ENCODE measurements at regions not wholly inside any gene's neighbourhood (a gene's known extent, or its start where the extent isn't known, plus 50 kb on each side); places are given as distances from the start of the nearest gene placed in this dataset.
"Not testable (repeated sequence)": the region's sequence is repeated elsewhere in the genome, so short reads cannot be mapped to it uniquely, and the experiment has no call there.

DNA sequence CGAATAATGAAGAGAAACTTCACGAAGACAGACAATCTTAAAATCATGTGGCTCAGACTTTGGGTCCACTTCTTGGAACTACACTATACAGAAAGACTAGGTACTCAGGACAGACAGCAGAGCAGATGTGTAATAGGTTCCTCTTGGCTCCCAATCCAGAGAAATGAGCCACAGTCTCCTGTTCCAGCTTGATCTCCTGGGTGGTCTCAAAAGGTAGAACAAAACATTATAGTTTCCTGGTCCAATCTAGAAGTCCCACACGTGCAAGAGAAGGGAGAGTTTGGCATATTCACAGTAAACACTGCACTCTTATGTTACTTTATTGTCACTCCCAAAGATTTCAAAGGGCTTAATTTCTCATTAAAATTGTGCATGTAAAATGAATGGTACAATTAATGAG, 134.5 kb upstream of the FIBIN start:
- ATAC-seq: no peak
- no peaks in the 10 kb centered on the region for H3K4me1 ChIP-seq (ENCODE audit: control insufficient read depth, insufficient read depth, low read length)
- no peaks in the 10 kb centered on the region for H3K9me3 ChIP-seq (ENCODE audit: control insufficient read depth, low read length)
- no peak for DNase-seq
- H3K27me3 ChIP-seq (ENCODE audit: control insufficient read depth, insufficient read depth): no peaks in the 10 kb centered on the region
- H3K4me3 ChIP-seq (ENCODE audit: low read length): no peak overlapping the region
- 78% methylated on average over 3 of the region's 3 CpGs for WGBS
- intact Hi-C loops (cut with DNase I): no loop called here
- no peak overlapping the region for H3K27ac ChIP-seq (ENCODE audit: low read length)

DNA sequence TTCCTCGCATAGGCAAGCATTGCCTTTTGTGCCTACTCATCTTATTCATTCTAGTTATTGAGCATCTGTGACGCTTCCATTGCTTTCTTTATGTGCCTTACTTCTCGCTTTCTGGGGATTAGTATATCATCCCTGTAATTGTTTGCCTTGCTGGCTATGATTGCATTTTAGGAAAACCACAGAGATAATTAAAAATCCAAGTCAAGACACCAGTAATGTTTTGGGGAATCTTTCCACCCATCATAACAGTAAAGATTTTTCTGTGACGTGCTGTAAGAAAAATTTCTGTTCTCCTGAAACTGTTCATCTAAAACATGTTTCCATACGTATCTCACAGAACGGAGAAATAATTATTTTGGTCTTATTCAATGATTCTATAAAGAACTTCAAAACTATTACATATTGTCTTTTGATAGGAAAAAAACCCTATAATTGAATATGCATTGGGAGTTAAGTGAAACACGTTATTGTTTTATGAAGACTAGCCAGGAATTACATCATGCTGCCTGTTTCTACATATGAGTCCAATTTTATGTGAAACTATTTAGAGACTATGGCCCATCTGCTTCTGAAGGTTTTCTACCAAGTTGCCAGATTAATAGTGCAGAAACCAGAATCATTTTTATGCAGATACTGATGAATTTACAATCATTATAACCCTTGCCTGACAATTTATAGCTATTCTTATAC, 133.7 kb upstream of the FIBIN start:
- no peaks in the 10 kb centered on the region for H3K4me1 ChIP-seq (ENCODE audit: control insufficient read depth, insufficient read depth, low read length)
- ATAC-seq (no peak), DNase-seq (no peak)
- H3K27ac ChIP-seq (ENCODE audit: low read length): no peak overlapping the region
- H3K4me3 ChIP-seq (ENCODE audit: low read length): no peak overlapping the region
- intact Hi-C loops (cut with DNase I): no loop called here
- no peaks in the 10 kb centered on the region for H3K9me3 ChIP-seq (ENCODE audit: control insufficient read depth, low read length)
- 75% methylated on average over 7 of the region's 7 CpGs for WGBS
- H3K27me3 ChIP-seq (ENCODE audit: control insufficient read depth, insufficient read depth): no peaks in the 10 kb centered on the region

DNA sequence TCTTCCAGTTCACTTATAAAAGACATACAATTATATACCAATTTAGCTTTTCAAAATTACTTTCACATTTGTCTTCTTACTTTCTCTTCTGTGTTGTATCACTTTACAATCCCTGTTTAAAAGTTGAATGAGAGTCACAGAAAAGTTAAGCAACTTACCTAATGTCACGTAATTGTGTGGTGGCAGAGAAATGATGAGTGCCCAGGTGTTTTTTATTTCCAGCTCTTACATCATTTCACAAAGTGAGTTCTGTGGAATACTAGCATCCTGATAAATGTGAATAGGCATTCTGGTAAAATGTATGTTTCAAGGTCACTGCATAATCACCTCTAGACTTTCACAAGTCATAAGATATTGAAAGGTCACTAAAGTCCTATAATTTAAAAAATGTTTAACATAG, 133.0 kb upstream of the FIBIN start:
- intact Hi-C loops (cut with DNase I): no loop called here
- ATAC-seq (no peak), DNase-seq (no peak)
- 86% methylated on average over 1 of the region's 1 CpG for WGBS
- Histone ChIP-seq H3K27ac (ENCODE audit: low read length) (no peak overlapping the region), H3K9me3 (ENCODE audit: control insufficient read depth, low read length) (no peaks in the 10 kb centered on the region), H3K27me3 (ENCODE audit: control insufficient read depth, insufficient read depth) (no peaks in the 10 kb centered on the region), H3K4me3 (ENCODE audit: low read length) (no peak overlapping the region), H3K4me1 (ENCODE audit: control insufficient read depth, insufficient read depth, low read length) (no peaks in the 10 kb centered on the region)

DNA sequence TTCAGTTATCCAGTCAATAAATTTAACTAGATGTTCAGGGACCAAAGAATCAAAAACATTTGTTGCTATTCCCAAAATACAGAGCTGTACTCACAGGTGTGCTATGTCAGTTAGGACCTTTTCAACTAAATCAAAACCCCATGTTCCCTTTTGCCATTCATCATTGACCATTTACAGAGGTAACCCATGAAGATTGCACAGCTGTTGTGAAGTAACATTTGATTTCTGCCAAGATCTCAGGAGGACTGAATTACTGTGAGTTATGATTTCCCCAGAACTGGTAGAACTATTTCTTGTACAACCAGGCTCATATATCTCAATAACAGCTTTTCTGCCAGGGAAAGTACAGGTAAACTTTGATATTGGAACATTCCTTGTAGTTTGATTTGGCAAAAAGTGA, 131.1 kb upstream of the FIBIN start:
- intact Hi-C loops (cut with DNase I): no loop called here

DNA sequence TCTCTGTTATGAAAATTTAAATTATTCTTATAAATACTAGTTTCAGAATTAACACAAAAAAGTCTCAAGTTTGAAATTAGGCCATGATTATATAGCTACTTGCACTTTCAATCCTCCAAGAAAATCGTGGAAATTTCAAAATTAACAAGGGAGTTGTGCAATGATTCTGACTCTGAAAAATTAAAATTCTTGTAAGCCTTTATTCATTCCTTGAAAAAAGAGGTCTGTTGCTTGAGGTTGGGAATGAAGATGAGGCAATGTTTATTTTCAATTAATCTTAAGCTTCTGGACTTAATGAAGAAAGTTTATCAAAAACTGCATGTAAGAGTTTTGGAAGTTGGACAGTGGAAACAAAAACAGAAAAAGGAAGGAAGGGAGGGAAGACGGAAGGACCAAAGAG, 128.2 kb upstream of the FIBIN start:
- no peak overlapping the region for H3K4me3 ChIP-seq (ENCODE audit: low read length)
- H3K27ac ChIP-seq (ENCODE audit: low read length): no peak overlapping the region
- no peaks in the 10 kb centered on the region for H3K27me3 ChIP-seq (ENCODE audit: control insufficient read depth, insufficient read depth)
- H3K4me1 ChIP-seq (ENCODE audit: control insufficient read depth, insufficient read depth, low read length): no peaks in the 10 kb centered on the region
- intact Hi-C loops (cut with DNase I): no loop called here
- H3K9me3 ChIP-seq (ENCODE audit: control insufficient read depth, low read length): no peaks in the 10 kb centered on the region
- no peak for DNase-seq
- 51% methylated on average over 2 of the region's 2 CpGs for WGBS
- ATAC-seq: no peak

More for the DNA sequence above, 131.1 kb upstream of the FIBIN start:
- H3K27me3 ChIP-seq (ENCODE audit: control insufficient read depth, insufficient read depth): no peaks in the 10 kb centered on the region
- H3K9me3 ChIP-seq (ENCODE audit: control insufficient read depth, low read length): no peaks in the 10 kb centered on the region
- H3K4me3 ChIP-seq (ENCODE audit: low read length): no peak overlapping the region
- H3K27ac ChIP-seq (ENCODE audit: low read length): no peak overlapping the region
- no peak for ATAC-seq
- H3K4me1 ChIP-seq (ENCODE audit: control insufficient read depth, insufficient read depth, low read length): no peaks in the 10 kb centered on the region
- DNase-seq: no peak

DNA sequence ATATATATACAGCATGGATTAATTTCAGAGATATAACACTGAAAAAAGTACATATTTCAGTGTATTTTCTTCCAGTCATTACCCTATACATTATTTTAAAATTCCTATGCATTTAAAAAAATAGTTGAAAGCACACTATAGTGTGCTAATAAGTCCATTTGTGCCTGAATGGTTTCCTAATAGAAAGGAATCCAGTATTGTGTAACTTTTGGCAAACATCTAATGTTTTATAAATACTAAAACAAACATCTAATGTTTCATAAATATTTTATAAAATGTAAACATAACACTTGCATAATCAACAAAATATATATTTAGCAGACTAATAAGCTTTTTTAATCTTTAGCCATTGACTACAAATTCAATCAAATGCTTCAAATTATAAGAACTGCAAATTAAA, 126.6 kb upstream of the FIBIN start:
- intact Hi-C loops (cut with DNase I): no loop called here
- no peak overlapping the region for H3K4me3 ChIP-seq (ENCODE audit: low read length)
- no peaks in the 10 kb centered on the region for H3K4me1 ChIP-seq (ENCODE audit: control insufficient read depth, insufficient read depth, low read length)
- ATAC-seq (no peak), DNase-seq (no peak)
- H3K27ac ChIP-seq (ENCODE audit: low read length): no peak overlapping the region
- H3K27me3 ChIP-seq (ENCODE audit: control insufficient read depth, insufficient read depth): no peaks in the 10 kb centered on the region
- H3K9me3 ChIP-seq (ENCODE audit: control insufficient read depth, low read length): no peaks in the 10 kb centered on the region

DNA sequence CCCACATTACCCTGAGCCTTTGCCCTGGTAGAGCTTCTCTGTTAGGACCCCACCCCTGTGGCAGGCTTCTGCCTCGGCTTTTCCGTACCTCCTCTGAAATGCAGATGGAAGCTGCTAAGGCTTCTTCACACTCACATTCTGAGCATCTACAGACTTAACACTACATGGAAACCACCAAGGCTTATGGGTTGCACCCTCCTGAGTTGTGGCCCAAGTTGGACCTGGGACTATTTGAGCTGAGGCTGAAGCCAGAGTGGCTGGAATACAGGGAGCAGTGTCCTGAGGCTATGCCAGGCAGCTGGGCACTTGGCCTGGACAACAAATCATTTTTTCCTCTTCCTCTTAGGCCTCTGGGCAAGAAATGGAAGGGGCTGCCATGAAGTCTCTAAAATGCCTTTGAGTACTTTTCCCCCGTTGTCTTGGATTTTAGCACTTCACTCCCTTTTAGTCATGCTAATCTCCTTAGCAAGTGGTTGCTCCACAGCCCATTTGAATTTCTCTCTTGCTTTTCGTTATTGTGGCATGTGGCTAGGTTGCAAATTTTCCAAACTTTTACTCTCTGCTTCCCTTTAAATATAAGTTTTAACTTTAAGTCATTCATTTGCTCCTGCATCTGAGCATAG, 114.8 kb upstream of the FIBIN start:
- Histone ChIP-seq H3K4me1 (ENCODE audit: control insufficient read depth, insufficient read depth, low read length) (no peaks in the 10 kb centered on the region), H3K27ac (ENCODE audit: low read length) (no peak overlapping the region), H3K9me3 (ENCODE audit: control insufficient read depth, low read length) (peaks cover 3% of the 10 kb centered on the region), H3K4me3 (ENCODE audit: low read length) (no peak overlapping the region), H3K27me3 (ENCODE audit: control insufficient read depth, insufficient read depth) (no peaks in the 10 kb centered on the region)
- intact Hi-C loops (cut with DNase I): no loop called here
- 67% methylated on average over 4 of the region's 4 CpGs for WGBS
- ATAC-seq (no peak), DNase-seq (no peak)

DNA sequence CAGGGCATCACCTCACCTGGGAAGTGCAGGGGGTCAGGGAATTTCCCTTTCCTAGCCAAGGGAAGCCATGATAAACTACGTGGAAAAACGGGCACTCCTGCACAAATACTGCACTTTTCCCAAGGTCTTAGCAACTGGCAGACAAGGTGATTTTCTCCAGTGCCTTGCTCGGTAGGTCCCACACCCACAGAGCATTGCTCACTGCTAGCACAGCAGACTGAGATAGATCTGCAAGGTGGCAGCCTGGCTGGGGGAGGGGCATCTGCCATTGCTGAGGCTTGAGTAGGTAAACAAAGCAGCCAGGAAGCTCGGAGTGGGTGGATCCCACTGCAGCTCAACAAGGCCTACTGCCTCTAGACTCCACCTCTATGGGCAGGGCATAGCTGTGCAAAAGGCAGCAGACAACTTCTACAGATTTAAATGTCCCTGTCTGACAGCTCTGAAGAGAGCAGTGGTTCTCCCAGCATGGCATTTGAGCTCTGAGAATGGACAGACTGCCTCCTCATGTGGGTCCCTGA, 111.5 kb upstream of the FIBIN start:
- H3K4me1 ChIP-seq (ENCODE audit: control insufficient read depth, insufficient read depth, low read length); H3K27me3 ChIP-seq (ENCODE audit: control insufficient read depth, insufficient read depth); ATAC-seq; H3K9me3 ChIP-seq (ENCODE audit: control insufficient read depth, low read length); H3K4me3 ChIP-seq (ENCODE audit: low read length); intact Hi-C loops (cut with DNase I); H3K27ac ChIP-seq (ENCODE audit: low read length): not testable (repeated sequence)
- DNase-seq: peak in 1 of 3 donors; percentile 26
- whole genome bisulfite sequencing: 84% methylated on average over 4 of the region's 4 CpGs

DNA sequence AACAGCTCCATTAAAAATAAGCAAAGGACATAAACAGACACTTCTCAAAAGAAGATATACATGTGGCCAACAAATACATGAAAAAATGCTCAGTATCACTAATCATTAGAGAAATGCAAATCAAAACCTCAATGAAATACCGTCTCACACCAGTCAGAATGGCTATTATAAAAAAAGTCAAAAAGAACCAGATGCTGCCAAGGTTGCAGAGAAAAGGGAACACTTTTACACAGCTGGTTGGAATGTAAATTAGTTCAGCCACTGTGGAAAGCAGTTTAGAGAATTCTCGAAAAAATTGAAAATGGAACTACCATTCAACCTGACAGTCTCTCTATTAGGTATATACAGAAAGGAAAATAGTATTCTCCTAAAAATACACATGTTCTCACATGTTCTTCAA, 102.4 kb upstream of the FIBIN start:
- H3K27me3 ChIP-seq (ENCODE audit: control insufficient read depth, insufficient read depth): no peaks in the 10 kb centered on the region
- ATAC-seq: no peak
- peaks cover 2% of the 10 kb centered on the region for H3K9me3 ChIP-seq (ENCODE audit: control insufficient read depth, low read length)
- no peak for DNase-seq
- H3K27ac ChIP-seq (ENCODE audit: low read length): no peak overlapping the region
- intact Hi-C loops (cut with DNase I): no loop called here
- no peak overlapping the region for H3K4me3 ChIP-seq (ENCODE audit: low read length)
- no peaks in the 10 kb centered on the region for H3K4me1 ChIP-seq (ENCODE audit: control insufficient read depth, insufficient read depth, low read length)
- WGBS: 65% methylated on average over 2 of the region's 2 CpGs

DNA sequence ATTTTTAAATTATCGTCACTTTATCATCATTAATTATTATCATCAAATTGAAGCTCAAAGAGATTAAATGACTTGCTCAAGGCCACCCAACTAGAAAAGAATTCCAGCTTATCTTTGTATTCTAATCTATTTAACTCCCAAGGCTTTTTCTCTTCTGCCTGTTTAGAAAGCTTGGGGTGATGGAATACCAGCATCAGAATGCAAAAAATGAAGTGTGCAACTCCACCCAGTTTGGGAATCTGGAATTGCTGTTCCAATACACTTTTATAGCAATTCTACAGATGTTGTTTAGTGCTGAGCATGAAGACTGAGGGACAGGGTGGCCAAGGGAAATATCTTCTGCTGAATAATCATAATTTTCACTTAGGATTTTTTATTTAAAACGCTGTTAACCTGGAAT, 97.2 kb upstream of the FIBIN start:
- WGBS: 29% methylated on average over 2 of the region's 2 CpGs
- Histone ChIP-seq H3K9me3 (ENCODE audit: control insufficient read depth, low read length) (peaks cover 2% of the 10 kb centered on the region), H3K4me3 (ENCODE audit: low read length) (no peak overlapping the region), H3K27ac (ENCODE audit: low read length) (no peak overlapping the region), H3K4me1 (ENCODE audit: control insufficient read depth, insufficient read depth, low read length) (no peaks in the 10 kb centered on the region), H3K27me3 (ENCODE audit: control insufficient read depth, insufficient read depth) (no peaks in the 10 kb centered on the region)
- intact Hi-C loops (cut with DNase I): no loop called here
- no peak for DNase-seq
- ATAC-seq: no peak

DNA sequence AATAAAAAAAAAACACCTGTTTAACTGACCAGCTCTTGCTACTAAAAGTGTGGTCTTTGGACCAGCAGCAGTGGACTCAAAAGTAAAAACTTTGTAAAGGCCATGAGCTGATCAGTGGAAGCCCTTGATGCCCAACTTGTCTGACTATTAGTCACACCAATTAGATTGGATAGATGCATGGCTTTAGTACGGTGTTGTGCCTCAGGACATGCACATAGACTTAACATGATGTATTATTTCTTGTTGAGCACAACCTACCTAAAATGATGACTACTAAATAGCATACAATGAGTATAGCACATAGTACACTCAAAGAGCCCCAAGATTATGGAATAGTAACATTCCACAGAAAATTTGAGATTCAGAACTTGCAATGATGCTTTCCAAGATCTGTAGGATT, 95.1 kb upstream of the FIBIN start:
- Histone ChIP-seq H3K27ac (ENCODE audit: low read length) (no peak overlapping the region), H3K4me3 (ENCODE audit: low read length) (no peak overlapping the region), H3K4me1 (ENCODE audit: control insufficient read depth, insufficient read depth, low read length) (no peaks in the 10 kb centered on the region), H3K27me3 (ENCODE audit: control insufficient read depth, insufficient read depth) (no peaks in the 10 kb centered on the region), H3K9me3 (ENCODE audit: control insufficient read depth, low read length) (peaks cover 2% of the 10 kb centered on the region)
- DNase-seq: no peak
- intact Hi-C loops (cut with DNase I): no loop called here
- WGBS: 93% methylated on average over 1 of the region's 1 CpG
- no peak for ATAC-seq

DNA sequence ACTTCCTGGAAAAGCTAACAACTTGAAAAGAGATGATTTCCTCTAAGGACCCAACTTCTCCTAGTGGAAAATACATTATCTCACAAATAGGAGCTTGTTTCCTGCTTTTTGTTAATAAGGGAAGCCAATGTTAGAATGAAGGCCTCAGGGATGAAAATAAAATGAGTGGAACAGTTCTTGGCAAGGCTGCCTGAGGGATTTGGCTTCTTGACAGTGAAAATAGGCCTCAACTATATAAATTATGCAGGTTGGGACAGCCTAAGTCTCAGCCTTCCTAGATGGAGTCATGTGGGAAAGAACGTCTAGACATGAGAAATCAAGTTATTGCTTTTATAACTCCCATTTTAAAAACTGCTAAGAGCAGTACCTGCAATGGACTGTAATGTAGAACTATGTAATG, 92.8 kb upstream of the FIBIN start:
- no peaks in the 10 kb centered on the region for H3K27me3 ChIP-seq (ENCODE audit: control insufficient read depth, insufficient read depth)
- no peak overlapping the region for H3K4me3 ChIP-seq (ENCODE audit: low read length)
- ATAC-seq: peak; percentile 41 to 63
- intact Hi-C loops (cut with DNase I): no loop called here
- DNase-seq: no peak
- no peaks in the 10 kb centered on the region for H3K4me1 ChIP-seq (ENCODE audit: control insufficient read depth, insufficient read depth, low read length)
- no peak overlapping the region for H3K27ac ChIP-seq (ENCODE audit: low read length)
- 35% methylated on average over 1 of the region's 1 CpG for WGBS
- H3K9me3 ChIP-seq (ENCODE audit: control insufficient read depth, low read length): no peaks in the 10 kb centered on the region
